Thyroid gland (tissue), 4 donors: ENCODE measurements at regions not wholly inside any gene's neighbourhood (a gene's known extent, or its start where the extent isn't known, plus 50 kb on each side); places are given as distances from the start of the nearest gene placed in this dataset.

Experiments used
- CTCF ChIP-seq, 6 experiments: fragments of 200-600 bp in 3 of 6; fragments of 450-650 bp in 3 of 6; sonication (generic) in 3 of 6; IDR thresholded peaks; one replicate each; pipeline ENCODE4 v1.5.1; 2016 to 2019; ENCODE audit warnings: antibody characterized with exemption in 6 of 6, mild to moderate bottlenecking in 2 of 6, inconsistent platforms in 1 of 6, moderate library complexity in 1 of 6
- POLR2A ChIP-seq, 2 donors: fragments of 450-650 bp; IDR thresholded peaks; one replicate each; pipeline ENCODE4 v1.6.1; 2017; ENCODE audit warnings: antibody characterized with exemption in 2 of 2, mild to moderate bottlenecking in 2 of 2, moderate library complexity in 1 of 2

- TF ChIP-seq CTCF (IDR thresholded peaks at IDR 0.05) = no peak
- TF ChIP-seq POLR2A (IDR thresholded peaks at IDR 0.05) = no peak
Observed at GRCh38 chr2:239639421-239640185, 238.8 kb upstream of the HDAC4 start.
